ENCODE measurements at regions not wholly inside any gene's neighbourhood (a gene's known extent, or its start where the extent isn't known, plus 50 kb on each side); places are given as distances from the start of the nearest gene placed in this dataset.

DNA sequence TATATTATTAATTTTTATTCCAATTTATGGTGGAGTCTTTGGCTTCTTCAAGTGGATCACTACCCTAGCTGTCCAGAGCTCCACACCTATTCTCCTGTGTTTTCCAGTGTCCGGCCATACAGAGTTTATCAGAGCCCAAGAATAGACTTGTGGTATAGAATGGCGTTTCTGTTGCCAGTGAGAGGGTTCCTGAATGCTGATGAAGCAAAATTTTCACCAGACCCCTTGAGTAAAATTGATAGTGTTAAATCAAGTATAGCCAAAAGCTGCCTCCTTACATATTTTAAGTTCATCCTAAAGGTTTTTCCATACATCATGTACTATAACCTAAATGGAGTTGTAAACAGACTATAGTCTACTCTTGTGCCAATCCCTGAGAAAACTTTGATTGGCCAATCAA is 171.5 kb upstream of the CHL1 start:
- TF ChIP-seq, protein P1, sequence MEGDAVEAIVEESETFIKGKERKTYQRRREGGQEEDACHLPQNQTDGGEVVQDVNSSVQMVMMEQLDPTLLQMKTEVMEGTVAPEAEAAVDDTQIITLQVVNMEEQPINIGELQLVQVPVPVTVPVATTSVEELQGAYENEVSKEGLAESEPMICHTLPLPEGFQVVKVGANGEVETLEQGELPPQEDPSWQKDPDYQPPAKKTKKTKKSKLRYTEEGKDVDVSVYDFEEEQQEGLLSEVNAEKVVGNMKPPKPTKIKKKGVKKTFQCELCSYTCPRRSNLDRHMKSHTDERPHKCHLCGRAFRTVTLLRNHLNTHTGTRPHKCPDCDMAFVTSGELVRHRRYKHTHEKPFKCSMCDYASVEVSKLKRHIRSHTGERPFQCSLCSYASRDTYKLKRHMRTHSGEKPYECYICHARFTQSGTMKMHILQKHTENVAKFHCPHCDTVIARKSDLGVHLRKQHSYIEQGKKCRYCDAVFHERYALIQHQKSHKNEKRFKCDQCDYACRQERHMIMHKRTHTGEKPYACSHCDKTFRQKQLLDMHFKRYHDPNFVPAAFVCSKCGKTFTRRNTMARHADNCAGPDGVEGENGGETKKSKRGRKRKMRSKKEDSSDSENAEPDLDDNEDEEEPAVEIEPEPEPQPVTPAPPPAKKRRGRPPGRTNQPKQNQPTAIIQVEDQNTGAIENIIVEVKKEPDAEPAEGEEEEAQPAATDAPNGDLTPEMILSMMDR (IDR thresholded peaks at IDR 0.05; ENCODE audit: low read depth, low read length): no peak
- TF ChIP-seq EZH2phosphoT487 (IDR thresholded peaks at IDR 0.05; ENCODE audit: low read depth): no peak

Data from OCI-LY3 (cell line).